ENCODE measurements at regions not wholly inside any gene's neighbourhood (a gene's known extent, or its start where the extent isn't known, plus 50 kb on each side); places are given as distances from the start of the nearest gene placed in this dataset.
"Not testable (repeated sequence)": the region's sequence is repeated elsewhere in the genome, so short reads cannot be mapped to it uniquely, and the experiment has no call there.

DNA sequence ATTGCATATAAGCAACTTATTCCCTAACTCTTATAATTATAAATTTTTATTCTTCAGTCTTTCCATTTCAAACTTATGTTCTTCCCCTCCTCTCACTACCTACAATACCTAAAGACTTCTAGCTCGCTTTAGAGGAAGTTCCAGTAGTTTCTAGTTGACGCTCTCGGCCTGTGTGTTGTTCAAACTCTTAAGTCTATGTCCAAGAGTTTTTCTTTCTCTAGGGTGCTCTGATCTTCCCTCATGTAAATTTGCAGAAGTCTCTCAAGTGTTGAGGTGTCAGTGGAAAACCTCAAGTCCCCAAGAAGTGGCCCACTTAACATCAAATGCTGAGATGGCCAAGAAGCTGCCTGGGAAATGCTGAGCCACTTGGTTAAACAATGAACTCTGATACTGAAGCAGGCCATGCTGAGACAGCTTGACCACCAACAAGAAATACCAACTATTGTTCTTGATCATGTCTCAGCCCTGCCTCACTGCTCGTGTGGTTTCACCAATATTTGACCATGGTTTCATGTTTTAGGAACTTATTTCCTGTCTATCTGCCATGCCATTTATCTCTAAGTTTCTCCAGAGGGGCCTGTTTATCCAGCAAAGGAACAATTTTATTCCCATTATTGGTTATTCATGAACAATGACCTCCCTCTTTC is 100.9 kb upstream of the TCF21 start:
- 76 to 78% methylated on average over 4 of the region's 4 CpGs for WGBS, 2 donors
- Histone ChIP-seq H3K27ac (ENCODE audit: low read depth in 2 of 2, low read length in 1 of 2) (no peak overlapping the region), H3K36me3 (ENCODE audit: control insufficient read depth in 2 of 2, insufficient read depth in 2 of 2, low read length in 1 of 2) (no peaks in the 10 kb centered on the region), H3K4me1 (ENCODE audit: control insufficient read depth in 2 of 2, insufficient read depth in 2 of 2, low read length in 1 of 2) (no peaks in the 10 kb centered on the region), H3K4me3 (ENCODE audit: low read depth in 1 of 2, low read length in 2 of 2) (no peak overlapping the region), H3K9me3 (ENCODE audit: control insufficient read depth in 2 of 2, insufficient read depth in 1 of 2, low read depth in 1 of 2, low read length in 1 of 2) (no peaks in the 10 kb centered on the region), H3K27me3 (ENCODE audit: control insufficient read depth in 1 of 2, insufficient read depth in 2 of 2, low read length in 2 of 2) (no peaks in the 10 kb centered on the region)

DNA sequence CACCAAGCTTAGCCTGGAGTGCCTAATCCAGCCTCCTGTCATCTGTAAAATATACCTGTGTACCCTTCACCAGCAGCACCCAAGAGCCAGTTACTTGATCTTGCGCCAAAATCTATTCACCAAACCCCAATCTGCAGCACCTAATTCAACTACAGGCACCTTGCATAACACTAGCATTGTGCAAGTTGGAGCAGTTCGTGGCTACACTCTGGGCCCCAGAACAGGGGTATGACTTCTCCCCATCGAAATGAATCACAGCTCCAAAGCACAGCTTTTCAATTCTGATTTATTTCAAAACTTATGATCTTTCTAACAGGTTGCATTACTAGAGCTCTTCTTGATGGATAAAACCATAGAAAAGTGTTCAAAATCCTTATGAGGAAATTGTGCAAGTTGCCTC is 100.4 kb upstream of the TCF21 start:
- Histone ChIP-seq H3K9me3 (ENCODE audit: control insufficient read depth in 2 of 2, insufficient read depth in 1 of 2, low read depth in 1 of 2, low read length in 1 of 2) (no peaks in the 10 kb centered on the region), H3K4me3 (ENCODE audit: low read depth in 1 of 2, low read length in 2 of 2) (no peak overlapping the region), H3K27me3 (ENCODE audit: control insufficient read depth in 1 of 2, insufficient read depth in 2 of 2, low read length in 2 of 2) (no peaks in the 10 kb centered on the region), H3K4me1 (ENCODE audit: control insufficient read depth in 2 of 2, insufficient read depth in 2 of 2, low read length in 1 of 2) (no peaks in the 10 kb centered on the region), H3K27ac (ENCODE audit: low read depth in 2 of 2, low read length in 1 of 2) (no peak overlapping the region), H3K36me3 (ENCODE audit: control insufficient read depth in 2 of 2, insufficient read depth in 2 of 2, low read length in 1 of 2) (no peaks in the 10 kb centered on the region)
- 73% methylated on average over 3 of the region's 3 CpGs for WGBS, 2 donors

DNA sequence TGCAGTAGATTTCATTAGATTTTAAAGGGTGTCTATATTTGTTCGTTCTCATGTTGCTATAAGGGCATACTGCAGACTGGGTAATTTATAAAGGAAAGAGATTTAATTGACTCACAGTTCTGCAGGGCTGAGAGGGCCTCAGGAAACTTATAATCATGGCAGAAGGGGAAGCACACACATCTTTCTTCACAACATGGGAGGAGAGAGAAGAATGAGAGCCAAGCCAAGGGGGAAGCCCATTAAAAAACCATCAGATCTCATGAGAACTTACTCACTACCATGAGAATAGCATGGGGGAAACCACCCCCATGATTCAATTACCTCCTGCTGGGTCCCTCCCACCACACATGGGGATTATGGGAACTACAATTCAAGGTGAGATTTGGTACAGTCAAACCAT is 99.5 kb upstream of the TCF21 start:
- not testable (repeated sequence) for H3K27ac ChIP-seq (ENCODE audit: low read depth in 2 of 2, low read length in 1 of 2); H3K4me1 ChIP-seq (ENCODE audit: control insufficient read depth in 2 of 2, insufficient read depth in 2 of 2, low read length in 1 of 2); H3K9me3 ChIP-seq (ENCODE audit: control insufficient read depth in 2 of 2, insufficient read depth in 1 of 2, low read depth in 1 of 2, low read length in 1 of 2); H3K4me3 ChIP-seq (ENCODE audit: low read depth in 1 of 2, low read length in 2 of 2); H3K36me3 ChIP-seq (ENCODE audit: control insufficient read depth in 2 of 2, insufficient read depth in 2 of 2, low read length in 1 of 2); H3K27me3 ChIP-seq (ENCODE audit: control insufficient read depth in 1 of 2, insufficient read depth in 2 of 2, low read length in 2 of 2)
- 78 to 91% methylated on average over 1 of the region's 1 CpG for WGBS, 2 donors

DNA sequence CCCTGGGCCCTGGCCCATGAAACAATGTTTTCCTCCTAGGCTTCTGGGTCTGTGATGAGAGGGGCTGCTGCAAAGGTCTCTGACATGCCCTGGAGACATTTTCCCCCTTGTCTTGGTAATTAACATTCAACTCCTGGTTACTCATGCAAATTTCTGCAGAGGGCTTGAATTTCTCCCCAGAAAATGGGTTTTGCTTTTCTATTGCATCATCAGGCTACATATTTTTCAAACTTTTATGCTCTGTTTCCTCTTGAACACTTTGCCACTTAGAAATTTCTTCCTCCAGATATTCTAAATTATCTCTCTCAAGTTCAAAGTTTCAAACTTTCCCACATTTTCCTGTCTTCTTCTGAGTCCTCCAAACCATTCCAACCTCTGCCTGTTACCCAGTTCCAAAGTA is 98.2 kb upstream of the TCF21 start:
- H3K36me3 ChIP-seq (ENCODE audit: control insufficient read depth in 2 of 2, insufficient read depth in 2 of 2, low read length in 1 of 2); H3K4me1 ChIP-seq (ENCODE audit: control insufficient read depth in 2 of 2, insufficient read depth in 2 of 2, low read length in 1 of 2); H3K27ac ChIP-seq (ENCODE audit: low read depth in 2 of 2, low read length in 1 of 2); H3K9me3 ChIP-seq (ENCODE audit: control insufficient read depth in 2 of 2, insufficient read depth in 1 of 2, low read depth in 1 of 2, low read length in 1 of 2); H3K4me3 ChIP-seq (ENCODE audit: low read depth in 1 of 2, low read length in 2 of 2); H3K27me3 ChIP-seq (ENCODE audit: control insufficient read depth in 1 of 2, insufficient read depth in 2 of 2, low read length in 2 of 2): not testable (repeated sequence)

DNA sequence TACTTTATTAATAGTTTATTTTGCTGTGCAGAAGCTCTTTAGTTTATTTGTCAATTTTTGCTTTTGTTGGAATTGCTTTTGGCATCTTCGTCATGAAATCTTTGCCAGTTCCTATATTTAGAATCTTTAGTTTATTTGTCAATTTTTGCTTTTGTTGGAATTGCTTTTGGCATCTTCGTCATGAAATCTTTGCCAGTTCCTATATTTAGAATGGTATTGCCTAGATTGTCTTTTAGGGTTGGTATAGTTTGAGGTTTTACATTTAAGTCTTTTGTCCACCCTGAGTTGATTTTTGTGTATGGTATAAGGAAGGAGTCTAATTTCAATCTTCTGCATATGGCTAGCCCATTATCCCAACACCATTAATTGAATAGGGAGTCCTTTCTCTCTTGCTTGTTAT is 93.9 kb upstream of the TCF21 start:
- not testable (repeated sequence) for H3K4me3 ChIP-seq (ENCODE audit: low read depth in 1 of 2, low read length in 2 of 2); H3K36me3 ChIP-seq (ENCODE audit: control insufficient read depth in 2 of 2, insufficient read depth in 2 of 2, low read length in 1 of 2); H3K9me3 ChIP-seq (ENCODE audit: control insufficient read depth in 2 of 2, insufficient read depth in 1 of 2, low read depth in 1 of 2, low read length in 1 of 2); H3K27ac ChIP-seq (ENCODE audit: low read depth in 2 of 2, low read length in 1 of 2); H3K4me1 ChIP-seq (ENCODE audit: control insufficient read depth in 2 of 2, insufficient read depth in 2 of 2, low read length in 1 of 2); H3K27me3 ChIP-seq (ENCODE audit: control insufficient read depth in 1 of 2, insufficient read depth in 2 of 2, low read length in 2 of 2)
- 62 to 76% methylated on average over 2 of the region's 2 CpGs for WGBS, 2 donors

DNA sequence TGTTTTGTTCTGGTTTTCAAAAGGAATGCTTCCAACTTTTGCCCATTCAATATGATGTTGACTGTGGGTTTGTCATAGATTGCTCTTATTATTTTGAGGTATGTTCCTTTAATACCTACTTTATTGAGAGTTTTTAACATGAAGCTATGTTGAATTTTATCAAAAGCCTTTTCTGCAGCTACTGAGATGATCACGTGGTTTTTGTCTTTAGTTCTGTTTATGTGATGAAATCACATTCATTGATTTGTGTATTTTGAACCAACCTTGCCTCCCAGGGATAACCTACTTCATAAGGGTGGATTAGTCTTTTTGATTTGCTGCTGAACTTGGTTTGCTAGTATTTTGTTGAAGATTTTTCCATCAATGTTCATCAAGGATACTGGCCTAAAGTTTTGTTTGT is 92.7 kb upstream of the TCF21 start:
- 41 to 44% methylated on average over 1 of the region's 1 CpG for WGBS, 2 donors
- Histone ChIP-seq H3K9me3 (ENCODE audit: control insufficient read depth in 2 of 2, insufficient read depth in 1 of 2, low read depth in 1 of 2, low read length in 1 of 2) (no peaks in the 10 kb centered on the region), H3K27me3 (ENCODE audit: control insufficient read depth in 1 of 2, insufficient read depth in 2 of 2, low read length in 2 of 2) (no peaks in the 10 kb centered on the region), H3K4me3 (ENCODE audit: low read depth in 1 of 2, low read length in 2 of 2) (no peak overlapping the region), H3K36me3 (ENCODE audit: control insufficient read depth in 2 of 2, insufficient read depth in 2 of 2, low read length in 1 of 2) (no peaks in the 10 kb centered on the region), H3K27ac (ENCODE audit: low read depth in 2 of 2, low read length in 1 of 2) (no peak overlapping the region), H3K4me1 (ENCODE audit: control insufficient read depth in 2 of 2, insufficient read depth in 2 of 2, low read length in 1 of 2) (no peaks in the 10 kb centered on the region)

DNA sequence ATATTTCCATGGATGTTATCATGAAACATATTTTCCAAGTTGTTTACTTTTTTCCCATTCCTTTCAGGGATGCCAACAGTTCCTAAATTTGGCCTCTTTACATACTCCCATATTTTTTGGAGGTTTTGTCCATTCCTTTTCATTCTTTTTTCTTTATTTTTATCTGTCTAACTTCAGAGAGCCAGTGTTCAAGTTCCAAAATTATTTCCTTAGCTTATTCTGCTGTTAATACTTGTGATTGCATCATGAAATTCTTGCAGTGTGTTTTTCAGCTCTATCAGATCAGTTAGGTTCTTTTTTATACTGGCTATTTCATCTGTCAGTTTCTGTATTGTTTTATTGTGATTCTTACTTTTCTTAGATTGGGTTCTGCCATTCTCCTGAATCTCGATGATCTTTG is 89.9 kb upstream of the TCF21 start:
- Histone ChIP-seq H3K9me3 (ENCODE audit: control insufficient read depth in 2 of 2, insufficient read depth in 1 of 2, low read depth in 1 of 2, low read length in 1 of 2) (no peaks in the 10 kb centered on the region), H3K36me3 (ENCODE audit: control insufficient read depth in 2 of 2, insufficient read depth in 2 of 2, low read length in 1 of 2) (no peaks in the 10 kb centered on the region), H3K27me3 (ENCODE audit: control insufficient read depth in 1 of 2, insufficient read depth in 2 of 2, low read length in 2 of 2) (no peaks in the 10 kb centered on the region), H3K4me1 (ENCODE audit: control insufficient read depth in 2 of 2, insufficient read depth in 2 of 2, low read length in 1 of 2) (no peaks in the 10 kb centered on the region), H3K27ac (ENCODE audit: low read depth in 2 of 2, low read length in 1 of 2) (no peak overlapping the region), H3K4me3 (ENCODE audit: low read depth in 1 of 2, low read length in 2 of 2) (no peak overlapping the region)
- WGBS, 2 donors: 81 to 86% methylated on average over 1 of the region's 1 CpG

DNA sequence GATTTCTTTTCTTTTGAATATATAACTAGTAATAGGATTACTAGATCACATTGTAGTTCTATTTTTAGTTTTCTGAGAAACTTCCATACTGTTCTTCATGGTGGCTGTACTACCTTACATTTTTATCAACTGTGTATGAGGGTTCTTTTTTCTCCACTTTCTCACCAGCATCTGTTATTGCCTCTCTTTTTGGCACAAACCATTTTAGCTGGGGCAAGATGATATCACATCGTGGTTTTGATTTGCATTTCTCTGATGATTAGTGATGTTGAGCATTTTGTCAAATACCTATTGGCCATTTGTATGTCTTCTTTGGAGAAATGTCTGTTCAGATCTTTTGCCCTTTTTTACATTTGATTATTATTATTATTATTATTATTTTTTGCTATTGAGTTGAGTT is 86.1 kb upstream of the TCF21 start:
- Histone ChIP-seq H3K9me3 (ENCODE audit: control insufficient read depth in 2 of 2, insufficient read depth in 1 of 2, low read depth in 1 of 2, low read length in 1 of 2) (no peaks in the 10 kb centered on the region), H3K4me1 (ENCODE audit: control insufficient read depth in 2 of 2, insufficient read depth in 2 of 2, low read length in 1 of 2) (no peaks in the 10 kb centered on the region), H3K36me3 (ENCODE audit: control insufficient read depth in 2 of 2, insufficient read depth in 2 of 2, low read length in 1 of 2) (no peaks in the 10 kb centered on the region), H3K4me3 (ENCODE audit: low read depth in 1 of 2, low read length in 2 of 2) (no peak overlapping the region), H3K27me3 (ENCODE audit: control insufficient read depth in 1 of 2, insufficient read depth in 2 of 2, low read length in 2 of 2) (no peaks in the 10 kb centered on the region), H3K27ac (ENCODE audit: low read depth in 2 of 2, low read length in 1 of 2) (no peak overlapping the region)
- WGBS, 2 donors: 82 to 83% methylated on average over 1 of the region's 1 CpG

DNA sequence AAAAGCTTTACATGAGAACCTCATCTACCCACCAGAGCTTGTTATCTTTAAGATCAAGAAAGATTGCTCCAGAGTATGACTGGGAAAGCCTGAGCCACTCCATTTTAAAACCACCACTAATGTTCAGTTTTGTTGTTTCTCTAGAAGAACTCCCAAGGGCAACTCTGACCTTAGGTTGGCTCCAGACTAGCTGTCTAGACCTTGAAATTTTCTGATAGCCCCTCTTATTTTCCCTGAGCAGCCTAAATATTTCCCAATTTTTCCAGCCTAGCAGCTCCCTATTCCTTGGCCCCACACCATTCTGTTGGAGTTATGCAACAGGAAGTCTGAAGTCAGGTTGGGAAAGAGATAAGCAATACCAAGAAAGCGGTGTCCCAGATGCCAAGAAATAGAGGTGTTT is 84.6 kb upstream of the TCF21 start:
- no peaks in the 10 kb centered on the region for H3K36me3 ChIP-seq (ENCODE audit: control insufficient read depth in 2 of 2, insufficient read depth in 2 of 2, low read length in 1 of 2)
- no peaks in the 10 kb centered on the region for H3K9me3 ChIP-seq (ENCODE audit: control insufficient read depth in 2 of 2, insufficient read depth in 1 of 2, low read depth in 1 of 2, low read length in 1 of 2)
- H3K27me3 ChIP-seq (ENCODE audit: control insufficient read depth in 1 of 2, insufficient read depth in 2 of 2, low read length in 2 of 2): no peaks in the 10 kb centered on the region
- no peak overlapping the region for H3K27ac ChIP-seq (ENCODE audit: low read depth in 2 of 2, low read length in 1 of 2)
- 84 to 86% methylated on average over 1 of the region's 1 CpG for WGBS, 2 donors
- H3K4me3 ChIP-seq (ENCODE audit: low read depth in 1 of 2, low read length in 2 of 2): no peak overlapping the region
- H3K4me1 ChIP-seq (ENCODE audit: control insufficient read depth in 2 of 2, insufficient read depth in 2 of 2, low read length in 1 of 2): no peaks in the 10 kb centered on the region

DNA sequence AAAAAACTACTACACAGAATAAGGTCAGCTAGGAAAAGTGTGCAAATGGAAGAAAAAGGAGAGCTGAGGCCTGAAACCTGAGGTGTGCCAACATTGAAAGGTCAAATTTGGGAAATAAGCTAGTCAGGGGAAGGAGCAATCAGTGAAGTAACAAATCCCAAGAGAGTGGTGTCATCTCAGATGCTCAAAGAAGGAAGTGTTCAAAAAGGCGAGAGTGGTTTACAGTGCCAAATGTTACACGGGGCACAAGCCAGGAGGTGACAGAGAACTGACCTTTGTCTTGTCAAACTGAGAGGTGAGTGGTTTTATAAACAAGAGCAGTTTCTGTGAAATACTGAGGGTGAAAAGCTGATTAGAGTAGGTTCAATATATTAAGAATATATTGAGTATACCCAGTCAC is 83.0 kb upstream of the TCF21 start:
- H3K27ac ChIP-seq (ENCODE audit: low read depth in 2 of 2, low read length in 1 of 2): no peak overlapping the region
- no peaks in the 10 kb centered on the region for H3K27me3 ChIP-seq (ENCODE audit: control insufficient read depth in 1 of 2, insufficient read depth in 2 of 2, low read length in 2 of 2)
- no peaks in the 10 kb centered on the region for H3K4me1 ChIP-seq (ENCODE audit: control insufficient read depth in 2 of 2, insufficient read depth in 2 of 2, low read length in 1 of 2)
- H3K4me3 ChIP-seq (ENCODE audit: low read depth in 1 of 2, low read length in 2 of 2): no peak overlapping the region
- no peaks in the 10 kb centered on the region for H3K36me3 ChIP-seq (ENCODE audit: control insufficient read depth in 2 of 2, insufficient read depth in 2 of 2, low read length in 1 of 2)
- no peaks in the 10 kb centered on the region for H3K9me3 ChIP-seq (ENCODE audit: control insufficient read depth in 2 of 2, insufficient read depth in 1 of 2, low read depth in 1 of 2, low read length in 1 of 2)
- WGBS, 2 donors: 51 to 63% methylated on average over 2 of the region's 2 CpGs

All from esophagus (tissue), 2 donors.